ENCODE measurements at regions not wholly inside any gene's neighbourhood (a gene's known extent, or its start where the extent isn't known, plus 50 kb on each side); places are given as distances from the start of the nearest gene placed in this dataset.

DNA sequence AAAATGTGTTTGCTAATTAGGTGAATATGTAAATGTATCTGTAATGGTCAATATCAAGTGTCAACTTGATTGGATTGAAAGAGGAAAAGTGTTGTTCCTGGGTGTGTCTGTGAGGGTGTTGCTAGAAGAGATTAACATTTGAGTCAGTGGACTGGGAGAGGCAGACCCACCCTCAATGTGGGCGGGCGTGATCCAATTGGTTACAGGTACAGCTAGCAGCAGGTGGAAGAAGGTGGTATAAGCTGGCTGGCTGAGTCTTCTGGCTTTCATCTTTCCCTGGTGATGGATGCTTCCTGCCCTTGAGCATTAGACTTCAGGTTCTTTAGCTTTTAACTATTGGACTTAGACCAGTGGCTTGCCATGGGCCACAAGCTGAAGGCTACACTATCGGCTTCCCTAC is 779.0 kb upstream of the CTNND2 start:
- DNase-seq: peak; percentile 65
- no peaks in the 10 kb centered on the region for H3K27me3 Mint-ChIP-seq (ENCODE audit: insufficient read depth)
- H3K27ac Mint-ChIP-seq: no peak overlapping the region
- no peaks in the 10 kb centered on the region for H3K27me3 ChIP-seq (ENCODE audit: control insufficient read depth, insufficient read depth, low read length, poor library complexity, severe bottlenecking)
- no peaks in the 10 kb centered on the region for H3K36me3 Mint-ChIP-seq (ENCODE audit: low read depth)
- 94 to 95% methylated on average over 2 to 3 of the region's 3 CpGs for WGBS, 2 experiments (ENCODE audit: insufficient coverage in 1 of 2, insufficient read length in 1 of 2)
- TF ChIP-seq, protein P1, sequence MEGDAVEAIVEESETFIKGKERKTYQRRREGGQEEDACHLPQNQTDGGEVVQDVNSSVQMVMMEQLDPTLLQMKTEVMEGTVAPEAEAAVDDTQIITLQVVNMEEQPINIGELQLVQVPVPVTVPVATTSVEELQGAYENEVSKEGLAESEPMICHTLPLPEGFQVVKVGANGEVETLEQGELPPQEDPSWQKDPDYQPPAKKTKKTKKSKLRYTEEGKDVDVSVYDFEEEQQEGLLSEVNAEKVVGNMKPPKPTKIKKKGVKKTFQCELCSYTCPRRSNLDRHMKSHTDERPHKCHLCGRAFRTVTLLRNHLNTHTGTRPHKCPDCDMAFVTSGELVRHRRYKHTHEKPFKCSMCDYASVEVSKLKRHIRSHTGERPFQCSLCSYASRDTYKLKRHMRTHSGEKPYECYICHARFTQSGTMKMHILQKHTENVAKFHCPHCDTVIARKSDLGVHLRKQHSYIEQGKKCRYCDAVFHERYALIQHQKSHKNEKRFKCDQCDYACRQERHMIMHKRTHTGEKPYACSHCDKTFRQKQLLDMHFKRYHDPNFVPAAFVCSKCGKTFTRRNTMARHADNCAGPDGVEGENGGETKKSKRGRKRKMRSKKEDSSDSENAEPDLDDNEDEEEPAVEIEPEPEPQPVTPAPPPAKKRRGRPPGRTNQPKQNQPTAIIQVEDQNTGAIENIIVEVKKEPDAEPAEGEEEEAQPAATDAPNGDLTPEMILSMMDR (conservative IDR thresholded peaks at IDR 0.05): no peak
- H3K4me3 ChIP-seq (ENCODE audit: low read length): no peak overlapping the region
- peaks cover 7% of the 10 kb centered on the region for H3K4me1 Mint-ChIP-seq
- H3K9me3 Mint-ChIP-seq: no peaks in the 10 kb centered on the region
- H3K4me3 Mint-ChIP-seq: no peak overlapping the region
- no peak overlapping the region for H3K27ac ChIP-seq (ENCODE audit: low read depth, low read length)
- no peaks in the 10 kb centered on the region for H3K9me3 ChIP-seq (ENCODE audit: control insufficient read depth, low read length)
- no peaks in the 10 kb centered on the region for H3K4me1 ChIP-seq (ENCODE audit: control insufficient read depth, insufficient read depth, low read length)
- no peaks in the 10 kb centered on the region for H3K36me3 ChIP-seq (ENCODE audit: control insufficient read depth, insufficient read depth, low read length)
- H3K9ac ChIP-seq (ENCODE audit: extremely low read depth, low read length, poor library complexity, severe bottlenecking): no peak overlapping the region

DNA sequence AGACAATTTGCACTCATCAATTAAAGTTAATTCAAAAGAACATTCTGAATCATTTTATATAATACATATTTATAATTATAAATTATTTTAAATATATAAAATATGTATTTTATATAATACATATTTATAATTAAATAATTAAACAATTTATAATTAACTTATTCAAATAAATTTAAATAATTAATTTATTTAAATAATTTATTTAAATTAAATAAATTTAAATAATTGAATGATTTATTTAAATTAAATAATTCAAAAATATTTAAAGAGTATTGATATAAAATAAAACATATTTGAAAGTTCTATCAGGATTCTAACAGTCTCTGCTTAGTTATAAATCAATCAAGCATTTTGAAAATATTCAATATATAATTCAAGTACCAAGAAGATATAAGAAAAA is 775.5 kb upstream of the CTNND2 start:
- Histone ChIP-seq H3K4me3 (ENCODE audit: low read length) (no peak overlapping the region), H3K27ac (ENCODE audit: low read depth, low read length) (no peak overlapping the region), H3K36me3 (ENCODE audit: control insufficient read depth, insufficient read depth, low read length) (no peaks in the 10 kb centered on the region), H3K9ac (ENCODE audit: extremely low read depth, low read length, poor library complexity, severe bottlenecking) (no peak overlapping the region), H3K4me1 (ENCODE audit: control insufficient read depth, insufficient read depth, low read length) (no peaks in the 10 kb centered on the region), H3K9me3 (ENCODE audit: control insufficient read depth, low read length) (peaks cover 5% of the 10 kb centered on the region), H3K27me3 (ENCODE audit: control insufficient read depth, insufficient read depth, low read length, poor library complexity, severe bottlenecking) (no peaks in the 10 kb centered on the region)
- peaks cover 11% of the 10 kb centered on the region for H3K9me3 Mint-ChIP-seq
- H3K4me3 Mint-ChIP-seq: no peak overlapping the region
- TF ChIP-seq, protein P1 (conservative IDR thresholded peaks at IDR 0.05): no peak
- H3K36me3 Mint-ChIP-seq (ENCODE audit: low read depth): peaks cover 9% of the 10 kb centered on the region
- no peak overlapping the region for H3K27ac Mint-ChIP-seq
- no peak for DNase-seq
- no peaks in the 10 kb centered on the region for H3K27me3 Mint-ChIP-seq (ENCODE audit: insufficient read depth)
- H3K4me1 Mint-ChIP-seq: peaks cover 7% of the 10 kb centered on the region

DNA sequence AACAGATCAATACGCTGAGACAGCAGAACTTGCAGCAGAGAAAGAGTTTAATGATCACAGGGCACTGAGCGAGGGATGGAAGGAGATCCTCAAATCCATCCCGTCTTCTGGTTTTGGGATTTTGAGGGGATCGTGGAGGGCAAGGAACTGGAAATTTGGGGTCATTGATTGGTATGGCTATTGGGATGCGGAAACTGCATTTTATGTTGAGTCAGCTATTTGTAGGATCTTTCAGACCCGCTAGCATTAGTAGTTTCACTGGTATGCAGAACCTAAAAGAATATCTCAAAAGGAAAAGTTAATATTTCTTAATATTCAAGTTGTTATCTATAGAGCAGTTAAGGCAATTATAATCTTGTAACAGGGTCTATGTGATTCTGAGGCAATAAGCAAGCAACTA is 771.7 kb upstream of the CTNND2 start:
- H3K27me3 ChIP-seq (ENCODE audit: control insufficient read depth, insufficient read depth, low read length, poor library complexity, severe bottlenecking): no peaks in the 10 kb centered on the region
- H3K4me3 ChIP-seq (ENCODE audit: low read length): no peak overlapping the region
- H3K4me1 ChIP-seq (ENCODE audit: control insufficient read depth, insufficient read depth, low read length): no peaks in the 10 kb centered on the region
- no peaks in the 10 kb centered on the region for H3K36me3 ChIP-seq (ENCODE audit: control insufficient read depth, insufficient read depth, low read length)
- Mint-ChIP-seq H3K9me3 (peaks cover 21% of the 10 kb centered on the region), H3K27me3 (ENCODE audit: insufficient read depth) (no peaks in the 10 kb centered on the region), H3K4me1 (peaks cover 13% of the 10 kb centered on the region), H3K4me3 (no peak overlapping the region), H3K36me3 (ENCODE audit: low read depth) (peaks cover 9% of the 10 kb centered on the region), H3K27ac (no peak overlapping the region)
- TF ChIP-seq, protein P1 (conservative IDR thresholded peaks at IDR 0.05): no peak
- WGBS, 2 experiments (ENCODE audit: insufficient coverage in 1 of 2, insufficient read length in 1 of 2): 95% methylated on average over 3 to 6 of the region's 6 CpGs
- no peak overlapping the region for H3K27ac ChIP-seq (ENCODE audit: low read depth, low read length)
- peaks cover 5% of the 10 kb centered on the region for H3K9me3 ChIP-seq (ENCODE audit: control insufficient read depth, low read length)
- no peak for DNase-seq
- no peak overlapping the region for H3K9ac ChIP-seq (ENCODE audit: extremely low read depth, low read length, poor library complexity, severe bottlenecking)
